ENCODE measurements at regions not wholly inside any gene's neighbourhood (a gene's known extent, or its start where the extent isn't known, plus 50 kb on each side); places are given as distances from the start of the nearest gene placed in this dataset.

DNA sequence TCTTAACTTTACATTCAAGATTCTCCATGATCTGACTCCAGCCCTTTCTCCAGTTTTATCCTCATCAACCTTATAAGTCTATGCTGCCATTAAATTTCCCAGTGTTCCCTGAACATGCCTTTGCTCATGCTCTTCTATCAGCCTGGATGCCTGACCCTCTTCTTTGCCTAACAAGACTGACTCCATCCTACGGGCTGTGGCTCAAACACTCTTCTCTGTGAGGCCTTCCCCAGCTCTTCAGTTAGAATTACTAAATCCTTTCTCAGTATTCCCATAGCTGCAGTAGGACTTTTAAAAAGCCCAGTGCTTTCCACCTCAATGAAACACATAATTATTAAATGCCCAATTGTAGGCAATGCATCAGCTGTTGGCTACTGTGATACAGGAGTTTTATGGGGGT is 76.5 kb upstream of the GNG12 start:
- Histone ChIP-seq H3K4me3 (replicated peaks in 1 of 3; ENCODE audit: insufficient read depth in 1 of 3, low read depth in 2 of 3, low read length in 3 of 3) (no peak overlapping the region), H3K79me2 (ENCODE audit: insufficient read depth, low read length) (no peaks in the 10 kb centered on the region), H3K36me3 (replicated peaks in 1 of 2; ENCODE audit: control insufficient read depth in 1 of 2, insufficient read depth in 2 of 2, low read length in 2 of 2) (no peaks in the 10 kb centered on the region), H3K27me3 (ENCODE audit: control insufficient read depth in 1 of 2, insufficient read depth in 2 of 2, low read length in 2 of 2) (no peaks in the 10 kb centered on the region), H4K20me1 (ENCODE audit: insufficient read depth, low read length) (no peaks in the 10 kb centered on the region), H3K27ac (ENCODE audit: extremely low read length, insufficient read depth, low read length) (no peak overlapping the region), H3K4me1 (ENCODE audit: insufficient read depth, low read length) (no peaks in the 10 kb centered on the region), H3K4me2 (ENCODE audit: low read depth, low read length) (no peak overlapping the region), H2AFZ (ENCODE audit: low read length) (no peak overlapping the region), H3K9ac (ENCODE audit: insufficient read depth, low read depth, low read length) (no peak overlapping the region), H3K9me3 (ENCODE audit: low read length) (no peaks in the 10 kb centered on the region)
- DNase-seq (ENCODE audit: low spot score): no peak
- in situ Hi-C loops (cut with HindIII; ENCODE audit: extremely low pct_ligation_motif_present, low pct_unique_long_range_greater_than_20kb): no loop called here
- no TSS peak for BruUV-seq (replicated peaks)
- no peak for FAIRE-seq
- TF ChIP-seq, protein P1, sequence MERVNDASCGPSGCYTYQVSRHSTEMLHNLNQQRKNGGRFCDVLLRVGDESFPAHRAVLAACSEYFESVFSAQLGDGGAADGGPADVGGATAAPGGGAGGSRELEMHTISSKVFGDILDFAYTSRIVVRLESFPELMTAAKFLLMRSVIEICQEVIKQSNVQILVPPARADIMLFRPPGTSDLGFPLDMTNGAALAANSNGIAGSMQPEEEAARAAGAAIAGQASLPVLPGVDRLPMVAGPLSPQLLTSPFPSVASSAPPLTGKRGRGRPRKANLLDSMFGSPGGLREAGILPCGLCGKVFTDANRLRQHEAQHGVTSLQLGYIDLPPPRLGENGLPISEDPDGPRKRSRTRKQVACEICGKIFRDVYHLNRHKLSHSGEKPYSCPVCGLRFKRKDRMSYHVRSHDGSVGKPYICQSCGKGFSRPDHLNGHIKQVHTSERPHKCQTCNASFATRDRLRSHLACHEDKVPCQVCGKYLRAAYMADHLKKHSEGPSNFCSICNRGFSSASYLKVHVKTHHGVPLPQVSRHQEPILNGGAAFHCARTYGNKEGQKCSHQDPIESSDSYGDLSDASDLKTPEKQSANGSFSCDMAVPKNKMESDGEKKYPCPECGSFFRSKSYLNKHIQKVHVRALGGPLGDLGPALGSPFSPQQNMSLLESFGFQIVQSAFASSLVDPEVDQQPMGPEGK (CRISPR knock-in tag; IDR thresholded peaks at IDR 0.05): no peak
- TF ChIP-seq ZNF331 (CRISPR knock-in tag; IDR thresholded peaks at IDR 0.05): no peak
- no peak for TF ChIP-seq ZNF782 (CRISPR knock-in tag; IDR thresholded peaks at IDR 0.05; ENCODE audit: borderline replicate concordance)
- intact Hi-C loops (cut with micrococcal nuclease; ENCODE audit: unreplicated experiment): no loop called here
- ATAC-seq: no peak
- CTCF ChIA-PET (ENCODE audit: low intra/inter-chr PET ratio, low total read pairs): no interaction called here
- POLR2A ChIA-PET: no interaction called here
- 0% methylated on average over 1 of the region's 1 CpG for WGBS (ENCODE audit: low lambda C conversion rate)

DNA sequence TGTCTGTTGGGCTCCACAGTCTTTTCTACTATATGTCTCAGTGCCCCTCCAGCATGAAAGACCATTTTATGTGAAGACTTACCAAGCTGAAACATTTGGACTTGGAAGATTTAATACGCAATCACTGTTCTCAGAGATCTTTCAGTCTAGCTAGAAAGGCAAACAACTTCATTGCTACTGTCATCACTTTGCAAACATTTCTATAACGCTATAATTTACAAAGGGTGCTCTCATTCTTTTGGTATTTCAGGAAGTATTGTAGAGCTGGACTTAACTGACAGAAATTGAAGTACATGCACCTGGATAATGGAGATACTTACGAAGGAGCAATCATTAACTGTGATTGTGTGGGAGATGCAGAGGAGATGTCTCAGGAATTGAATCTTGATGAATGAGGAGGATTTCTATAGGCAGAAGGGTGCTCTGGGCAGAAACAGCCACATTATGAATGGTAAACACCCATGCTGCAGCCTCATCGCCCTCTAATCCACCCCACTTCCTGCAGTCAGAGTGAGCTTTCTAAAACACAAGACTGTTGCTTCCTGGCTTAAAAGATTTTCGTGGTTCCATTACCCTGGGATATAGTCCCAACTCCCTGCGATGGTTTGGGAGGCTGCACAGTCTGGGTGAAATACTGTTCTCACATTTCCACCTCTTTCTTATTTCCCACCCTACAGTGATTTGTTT is 75.1 kb upstream of the GNG12 start:
- FAIRE-seq (no peak), ATAC-seq (no peak), DNase-seq (ENCODE audit: low spot score) (no peak)
- no peaks in the 10 kb centered on the region for H3K36me3 ChIP-seq (replicated peaks in 1 of 2; ENCODE audit: control insufficient read depth in 1 of 2, insufficient read depth in 2 of 2, low read length in 2 of 2)
- 8% methylated on average over 6 of the region's 6 CpGs for WGBS (ENCODE audit: low lambda C conversion rate)
- no peak overlapping the region for H3K4me2 ChIP-seq (ENCODE audit: low read depth, low read length)
- BruUV-seq (replicated peaks): no TSS peak
- H3K9ac ChIP-seq (ENCODE audit: insufficient read depth, low read depth, low read length): no peak overlapping the region
- ChIA-PET POLR2A (no interaction called here), CTCF (ENCODE audit: low intra/inter-chr PET ratio, low total read pairs) (no interaction called here)
- H2AFZ ChIP-seq (ENCODE audit: low read length): no peak overlapping the region
- H3K79me2 ChIP-seq (ENCODE audit: insufficient read depth, low read length): no peaks in the 10 kb centered on the region
- H3K27ac ChIP-seq (ENCODE audit: extremely low read length, insufficient read depth, low read length): no peak overlapping the region
- no peaks in the 10 kb centered on the region for H3K4me1 ChIP-seq (ENCODE audit: insufficient read depth, low read length)
- in situ Hi-C loops (cut with HindIII; ENCODE audit: extremely low pct_ligation_motif_present, low pct_unique_long_range_greater_than_20kb): no loop called here
- no peak overlapping the region for H3K4me3 ChIP-seq (replicated peaks in 1 of 3; ENCODE audit: insufficient read depth in 1 of 3, low read depth in 2 of 3, low read length in 3 of 3)
- H3K27me3 ChIP-seq (ENCODE audit: control insufficient read depth in 1 of 2, insufficient read depth in 2 of 2, low read length in 2 of 2): no peaks in the 10 kb centered on the region
- no peaks in the 10 kb centered on the region for H3K9me3 ChIP-seq (ENCODE audit: low read length)
- intact Hi-C loops (cut with micrococcal nuclease; ENCODE audit: unreplicated experiment): no loop called here
- no peaks in the 10 kb centered on the region for H4K20me1 ChIP-seq (ENCODE audit: insufficient read depth, low read length)
- TF ChIP-seq FOSL1 (CRISPR knock-in tag; IDR thresholded peaks at IDR 0.05; ENCODE audit: borderline replicate concordance) (no peak), ZNF891 (CRISPR knock-in tag; IDR thresholded peaks at IDR 0.05) (no peak), SNRNP70 (IDR thresholded peaks at IDR 0.05; ENCODE audit: low read depth, low read length) (no peak)
- TF ChIP-seq, protein P2, sequence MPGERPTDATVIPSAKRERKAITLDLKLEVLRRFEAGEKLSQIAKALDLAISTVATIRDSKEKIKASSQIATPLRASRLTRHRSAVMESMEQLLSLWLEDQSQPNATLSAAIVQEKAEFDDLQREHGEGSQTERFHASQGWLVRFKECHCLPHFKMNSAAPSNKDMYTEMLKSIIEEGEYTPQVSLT (CRISPR knock-in tag; IDR thresholded peaks at IDR 0.05; ENCODE audit: borderline replicate concordance, low read depth): no peak
- TF ChIP-seq, protein P3, sequence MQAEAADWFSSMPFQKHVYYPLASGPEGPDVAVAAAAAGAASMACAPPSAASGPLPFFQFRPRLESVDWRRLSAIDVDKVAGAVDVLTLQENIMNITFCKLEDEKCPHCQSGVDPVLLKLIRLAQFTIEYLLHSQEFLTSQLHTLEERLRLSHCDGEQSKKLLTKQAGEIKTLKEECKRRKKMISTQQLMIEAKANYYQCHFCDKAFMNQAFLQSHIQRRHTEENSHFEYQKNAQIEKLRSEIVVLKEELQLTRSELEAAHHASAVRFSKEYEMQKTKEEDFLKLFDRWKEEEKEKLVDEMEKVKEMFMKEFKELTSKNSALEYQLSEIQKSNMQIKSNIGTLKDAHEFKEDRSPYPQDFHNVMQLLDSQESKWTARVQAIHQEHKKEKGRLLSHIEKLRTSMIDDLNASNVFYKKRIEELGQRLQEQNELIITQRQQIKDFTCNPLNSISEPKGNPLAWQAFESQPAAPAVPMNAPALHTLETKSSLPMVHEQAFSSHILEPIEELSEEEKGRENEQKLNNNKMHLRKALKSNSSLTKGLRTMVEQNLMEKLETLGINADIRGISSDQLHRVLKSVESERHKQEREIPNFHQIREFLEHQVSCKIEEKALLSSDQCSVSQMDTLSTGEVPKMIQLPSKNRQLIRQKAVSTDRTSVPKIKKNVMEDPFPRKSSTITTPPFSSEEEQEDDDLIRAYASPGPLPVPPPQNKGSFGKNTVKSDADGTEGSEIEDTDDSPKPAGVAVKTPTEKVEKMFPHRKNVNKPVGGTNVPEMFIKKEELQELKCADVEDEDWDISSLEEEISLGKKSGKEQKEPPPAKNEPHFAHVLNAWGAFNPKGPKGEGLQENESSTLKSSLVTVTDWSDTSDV (CRISPR knock-in tag; IDR thresholded peaks at IDR 0.05): no peak
